ENCODE measurements at regions not wholly inside any gene's neighbourhood (a gene's known extent, or its start where the extent isn't known, plus 50 kb on each side); places are given as distances from the start of the nearest gene placed in this dataset.

- ATAC-seq (ENCODE audit: low FRiP score) (no peak), DNase-seq (ENCODE audit: low spot score) (no peak)
- TF ChIP-seq CTCF (IDR thresholded peaks at IDR 0.05): no peak
Observed at GRCh38 chr6:81242624-81243023, 509.9 kb downstream of the TENT5A start.

GRCh38 chr6:81241126-81242041 lies 511.1 kb downstream of the TENT5A start:
- DNase-seq (ENCODE audit: low spot score) (no peak), ATAC-seq (ENCODE audit: low FRiP score) (no peak)
- TF ChIP-seq CTCF (IDR thresholded peaks at IDR 0.05): no peak

- ATAC-seq (ENCODE audit: low FRiP score): no peak
- no peak for TF ChIP-seq CTCF (IDR thresholded peaks at IDR 0.05)
- DNase-seq (ENCODE audit: low spot score): no peak
Observed at GRCh38 chr6:81238390-81238789, 514.1 kb downstream of the TENT5A start.

- TF ChIP-seq CTCF (IDR thresholded peaks at IDR 0.05): no peak
- ATAC-seq (ENCODE audit: low FRiP score) (no peak), DNase-seq (ENCODE audit: low spot score) (no peak)
Observed at GRCh38 chr6:81237226-81237625, 515.3 kb downstream of the TENT5A start.

GRCh38 chr6:81235512-81235911 lies 517.0 kb downstream of the TENT5A start:
- no peak for TF ChIP-seq CTCF (IDR thresholded peaks at IDR 0.05)
- ATAC-seq (ENCODE audit: low FRiP score) (no peak), DNase-seq (ENCODE audit: low spot score) (no peak)

GRCh38 chr6:81233990-81234389 lies 518.5 kb downstream of the TENT5A start:
- no peak for TF ChIP-seq CTCF (IDR thresholded peaks at IDR 0.05)
- ATAC-seq (ENCODE audit: low FRiP score) (no peak), DNase-seq (ENCODE audit: low spot score) (no peak)
